ENCODE measurements at regions not wholly inside any gene's neighbourhood (a gene's known extent, or its start where the extent isn't known, plus 50 kb on each side); places are given as distances from the start of the nearest gene placed in this dataset.

DNA sequence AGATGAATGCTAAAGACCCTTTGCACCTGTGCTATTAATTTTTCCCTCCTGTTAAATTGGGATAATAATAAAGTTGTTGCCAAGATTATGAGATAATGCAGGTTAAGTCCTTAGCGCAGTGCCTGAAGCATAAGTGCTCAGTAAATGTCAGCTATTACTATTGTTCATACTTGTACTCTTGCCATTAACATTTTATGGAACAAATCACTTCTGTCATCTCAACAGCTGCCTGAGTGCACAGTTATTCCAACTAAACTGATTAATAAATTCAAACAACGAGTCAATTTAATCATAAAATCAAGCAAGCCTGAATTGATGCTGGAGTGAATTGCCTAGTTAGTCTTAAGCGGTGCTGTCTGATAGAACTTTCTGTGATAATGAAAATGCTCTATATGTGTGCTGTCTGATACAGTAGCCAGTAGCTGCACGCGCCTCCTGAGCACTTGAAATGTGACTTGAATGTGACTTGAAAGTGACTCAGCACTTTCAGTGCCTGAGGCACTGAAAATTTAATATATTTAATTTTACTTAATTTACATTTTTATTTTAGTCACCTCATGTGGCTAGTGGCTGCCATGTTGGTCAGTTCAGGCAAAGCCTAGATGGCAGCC is 198.7 kb upstream of the PFN2 start:
- H4K20me1 ChIP-seq (ENCODE audit: insufficient read depth, low read length), result no peaks in the 10 kb centered on the region
- no peak overlapping the region for H3K4me3 Mint-ChIP-seq
- TF ChIP-seq, protein P1, sequence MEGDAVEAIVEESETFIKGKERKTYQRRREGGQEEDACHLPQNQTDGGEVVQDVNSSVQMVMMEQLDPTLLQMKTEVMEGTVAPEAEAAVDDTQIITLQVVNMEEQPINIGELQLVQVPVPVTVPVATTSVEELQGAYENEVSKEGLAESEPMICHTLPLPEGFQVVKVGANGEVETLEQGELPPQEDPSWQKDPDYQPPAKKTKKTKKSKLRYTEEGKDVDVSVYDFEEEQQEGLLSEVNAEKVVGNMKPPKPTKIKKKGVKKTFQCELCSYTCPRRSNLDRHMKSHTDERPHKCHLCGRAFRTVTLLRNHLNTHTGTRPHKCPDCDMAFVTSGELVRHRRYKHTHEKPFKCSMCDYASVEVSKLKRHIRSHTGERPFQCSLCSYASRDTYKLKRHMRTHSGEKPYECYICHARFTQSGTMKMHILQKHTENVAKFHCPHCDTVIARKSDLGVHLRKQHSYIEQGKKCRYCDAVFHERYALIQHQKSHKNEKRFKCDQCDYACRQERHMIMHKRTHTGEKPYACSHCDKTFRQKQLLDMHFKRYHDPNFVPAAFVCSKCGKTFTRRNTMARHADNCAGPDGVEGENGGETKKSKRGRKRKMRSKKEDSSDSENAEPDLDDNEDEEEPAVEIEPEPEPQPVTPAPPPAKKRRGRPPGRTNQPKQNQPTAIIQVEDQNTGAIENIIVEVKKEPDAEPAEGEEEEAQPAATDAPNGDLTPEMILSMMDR (IDR thresholded peaks at IDR 0.05), result no peak
- H3K4me2 ChIP-seq (replicated peaks; ENCODE audit: extremely low read depth, low read length, poor library complexity, severe bottlenecking), result no peak overlapping the region
- peaks cover 0 to 7% (median 3%) of the 10 kb centered on the region in 3 donors for H3K27me3 Mint-ChIP-seq (ENCODE audit: low read depth in 3 of 3)
- no peaks in the 10 kb centered on the region for H3K27me3 ChIP-seq (ENCODE audit: control insufficient read depth in 2 of 2, insufficient read depth in 2 of 2, low read length in 2 of 2)
- no peak for DNase-seq
- H3K4me3 ChIP-seq (replicated peaks in 1 of 3; ENCODE audit: low read depth in 2 of 3, low read length in 3 of 3), result no peak overlapping the region
- H3K9ac ChIP-seq (ENCODE audit: insufficient read depth, low read length, poor library complexity, severe bottlenecking), result no peak overlapping the region
- WGBS (ENCODE audit: insufficient coverage), result 50% methylated on average over 2 of the region's 5 CpGs
- no peaks in the 10 kb centered on the region for H3K36me3 ChIP-seq (replicated peaks in 1 of 2; ENCODE audit: control insufficient read depth in 1 of 2, insufficient read depth in 2 of 2, low read length in 2 of 2)
- peaks cover 6% of the 10 kb centered on the region for H3K4me1 Mint-ChIP-seq
- H3K79me2 ChIP-seq (ENCODE audit: insufficient read depth, low read length), result no peaks in the 10 kb centered on the region
- no peaks in the 10 kb centered on the region for H3K36me3 Mint-ChIP-seq
- no peak overlapping the region for H3K27ac Mint-ChIP-seq
- no peaks in the 10 kb centered on the region for H3K9me3 Mint-ChIP-seq
- H3K27ac ChIP-seq (ENCODE audit: low read depth in 1 of 2, low read length in 2 of 2), result no peak overlapping the region
- no peaks in the 10 kb centered on the region for H3K9me3 ChIP-seq (replicated peaks in 1 of 2; ENCODE audit: control insufficient read depth in 1 of 2, insufficient read depth in 1 of 2, low read length in 2 of 2)
- intact Hi-C loops (cut with micrococcal nuclease), result no loop called here
- no peak overlapping the region for H2AFZ ChIP-seq (ENCODE audit: insufficient read depth, low read depth, low read length, poor library complexity, severe bottlenecking)
- peaks cover 0 to 3% of the 10 kb centered on the region in 2 donors for H3K4me1 ChIP-seq (ENCODE audit: control insufficient read depth in 1 of 2, insufficient read depth in 2 of 2, low read length in 2 of 2)

DNA sequence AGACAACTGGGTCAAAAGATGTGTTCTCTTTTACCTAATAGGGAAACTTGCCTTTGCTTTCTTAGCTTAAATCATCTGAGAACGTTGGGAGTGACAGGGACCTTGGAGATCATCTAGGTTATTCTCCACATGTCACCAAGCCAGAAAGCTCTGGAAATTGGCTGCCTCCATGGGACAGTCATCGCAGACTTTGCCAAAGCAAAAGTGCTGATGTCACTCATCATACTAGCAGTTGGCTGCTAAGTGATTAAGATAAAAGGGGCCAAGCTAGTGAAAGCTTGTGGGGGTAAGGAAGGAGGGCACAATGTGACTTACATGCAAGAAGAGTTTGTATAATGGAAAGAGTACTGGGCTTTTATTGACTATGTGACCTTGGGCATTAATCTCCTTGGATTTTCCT is 198.0 kb upstream of the PFN2 start:
- intact Hi-C loops (cut with micrococcal nuclease), result no loop called here
- Histone ChIP-seq H3K27ac (ENCODE audit: low read depth in 1 of 2, low read length in 2 of 2) (no peak overlapping the region), H3K27me3 (ENCODE audit: control insufficient read depth in 2 of 2, insufficient read depth in 2 of 2, low read length in 2 of 2) (no peaks in the 10 kb centered on the region), H3K79me2 (ENCODE audit: insufficient read depth, low read length) (no peaks in the 10 kb centered on the region), H2AFZ (ENCODE audit: insufficient read depth, low read depth, low read length, poor library complexity, severe bottlenecking) (no peak overlapping the region), H3K4me1 (ENCODE audit: control insufficient read depth in 1 of 2, insufficient read depth in 2 of 2, low read length in 2 of 2) (no peaks in the 10 kb centered on the region), H4K20me1 (ENCODE audit: insufficient read depth, low read length) (no peaks in the 10 kb centered on the region), H3K4me2 (replicated peaks; ENCODE audit: extremely low read depth, low read length, poor library complexity, severe bottlenecking) (no peak overlapping the region), H3K36me3 (replicated peaks in 1 of 2; ENCODE audit: control insufficient read depth in 1 of 2, insufficient read depth in 2 of 2, low read length in 2 of 2) (no peaks in the 10 kb centered on the region), H3K4me3 (replicated peaks in 1 of 3; ENCODE audit: low read depth in 2 of 3, low read length in 3 of 3) (no peak overlapping the region), H3K9me3 (replicated peaks in 1 of 2; ENCODE audit: control insufficient read depth in 1 of 2, insufficient read depth in 1 of 2, low read length in 2 of 2) (no peaks in the 10 kb centered on the region), H3K9ac (ENCODE audit: insufficient read depth, low read length, poor library complexity, severe bottlenecking) (no peak overlapping the region)
- Mint-ChIP-seq H3K4me1 (no peaks in the 10 kb centered on the region), H3K27ac (no peak overlapping the region), H3K9me3 (no peaks in the 10 kb centered on the region), H3K4me3 (no peak overlapping the region), H3K27me3 (ENCODE audit: low read depth in 3 of 3) (peaks cover 0 to 7% (median 3%) of the 10 kb centered on the region in 3 donors), H3K36me3 (no peaks in the 10 kb centered on the region)
- no CpG with 5 or more reads among the region's 2 CpGs for WGBS (ENCODE audit: insufficient coverage)
- DNase-seq, result no peak
- TF ChIP-seq, protein P1 (IDR thresholded peaks at IDR 0.05), result no peak

All from CD14-positive monocyte (primary cell).